ENCODE measurements at regions not wholly inside any gene's neighbourhood (a gene's known extent, or its start where the extent isn't known, plus 50 kb on each side); places are given as distances from the start of the nearest gene placed in this dataset.
"Not testable (repeated sequence)": the region's sequence is repeated elsewhere in the genome, so short reads cannot be mapped to it uniquely, and the experiment has no call there.

- not testable (repeated sequence) for TF ChIP-seq EZH2 (IDR thresholded peaks at IDR 0.05; ENCODE audit: low read length, unreplicated experiment); CTCF (conservative IDR thresholded peaks at IDR 0.05; ENCODE audit: low read depth, low read length); EZH2phosphoT487 (IDR thresholded peaks at IDR 0.05; ENCODE audit: borderline replicate concordance, low read length)
Measured at GRCh38 chr13:18248533-18249240, 932.9 kb downstream of the TUBA3C start.
